HFFc6 (cell line): ENCODE measurements at regions not wholly inside any gene's neighbourhood (a gene's known extent, or its start where the extent isn't known, plus 50 kb on each side); places are given as distances from the start of the nearest gene placed in this dataset.

Experiments used
- DNase-seq: peaks from one replicate; pipeline ENCODE4 v3.0.0-alpha.2; 2018
- H3K27ac Mint-ChIP-seq: 2 replicates; pipeline ENCODE4 v1.8.0; 2020; ENCODE audit warnings: mild to moderate bottlenecking, mixed read lengths
- H3K27me3 Mint-ChIP-seq: 2 replicates; pipeline ENCODE4 v1.8.0; 2021; ENCODE audit warnings: mild to moderate bottlenecking, moderate library complexity, mixed read lengths; ENCODE audit not compliant: insufficient read depth
- H3K36me3 Mint-ChIP-seq: 2 replicates; pipeline ENCODE4 v1.8.0; 2021; ENCODE audit warnings: low read depth, mixed read lengths
- H3K4me1 Mint-ChIP-seq: 2 replicates; pipeline ENCODE4 v1.8.0; 2020; ENCODE audit warnings: low read depth, mixed read lengths
- H3K4me3 Mint-ChIP-seq: 2 replicates; pipeline ENCODE4 v1.8.0; 2020; ENCODE audit warnings: mild to moderate bottlenecking, moderate library complexity, mixed read lengths
- H3K9me3 Mint-ChIP-seq: 2 replicates; pipeline ENCODE4 v1.8.0; 2020; ENCODE audit warnings: mild to moderate bottlenecking, mixed read lengths
- CTCF ChIP-seq: fragments of 200-600 bp; sonication (generic); IDR thresholded peaks from 2 replicates; pipeline ENCODE4 v1.5.0; 2021; ENCODE audit warnings: antibody characterized with exemption, mild to moderate bottlenecking

- DNase-seq, result no peak
- peaks cover 9% of the 10 kb centered on the region for H3K27me3 Mint-ChIP-seq
- no peaks in the 10 kb centered on the region for H3K36me3 Mint-ChIP-seq
- peaks cover 29% of the 10 kb centered on the region for H3K9me3 Mint-ChIP-seq
- no peak overlapping the region for H3K27ac Mint-ChIP-seq
- no peak overlapping the region for H3K4me3 Mint-ChIP-seq
- no peaks in the 10 kb centered on the region for H3K4me1 Mint-ChIP-seq
- no peak for TF ChIP-seq CTCF
Observed at GRCh38 chr10:8260645-8261044, 206.2 kb downstream of the GATA3 start.

GRCh38 chr10:8262317-8262716 lies 207.8 kb downstream of the GATA3 start:
- no peak for DNase-seq
- Mint-ChIP-seq H3K27me3 (peaks cover 9% of the 10 kb centered on the region), H3K9me3 (peaks cover 23% of the 10 kb centered on the region), H3K4me1 (no peaks in the 10 kb centered on the region), H3K4me3 (no peak overlapping the region), H3K36me3 (no peaks in the 10 kb centered on the region), H3K27ac (no peak overlapping the region)
- TF ChIP-seq CTCF, result no peak

- DNase-seq, result no peak
- Mint-ChIP-seq H3K4me3 (no peak overlapping the region), H3K27me3 (peaks cover 2% of the 10 kb centered on the region; the same call in 1 of the 2 replicates), H3K27ac (no peak overlapping the region), H3K4me1 (no peaks in the 10 kb centered on the region), H3K9me3 (peaks cover 17% of the 10 kb centered on the region), H3K36me3 (no peaks in the 10 kb centered on the region)
- TF ChIP-seq CTCF, result no peak
Observed at GRCh38 chr10:8269976-8270375, 215.5 kb downstream of the GATA3 start.

GRCh38 chr10:8272794-8273425 lies 218.4 kb downstream of the GATA3 start:
- no peak overlapping the region for H3K4me3 Mint-ChIP-seq
- no peaks in the 10 kb centered on the region for H3K36me3 Mint-ChIP-seq
- no peaks in the 10 kb centered on the region for H3K4me1 Mint-ChIP-seq
- TF ChIP-seq CTCF, result no peak
- H3K9me3 Mint-ChIP-seq, result peaks cover 30% of the 10 kb centered on the region
- DNase-seq, result no peak
- H3K27ac Mint-ChIP-seq, result no peak overlapping the region
- no peaks in the 10 kb centered on the region for H3K27me3 Mint-ChIP-seq

GRCh38 chr10:8273749-8274148 lies 219.3 kb downstream of the GATA3 start:
- Mint-ChIP-seq H3K4me3 (no peak overlapping the region), H3K36me3 (no peaks in the 10 kb centered on the region), H3K27me3 (no peaks in the 10 kb centered on the region), H3K4me1 (no peaks in the 10 kb centered on the region), H3K9me3 (peaks cover 34% of the 10 kb centered on the region), H3K27ac (no peak overlapping the region)
- no peak for DNase-seq
- no peak for TF ChIP-seq CTCF

- Mint-ChIP-seq H3K9me3 (peaks cover 38% of the 10 kb centered on the region), H3K27me3 (no peaks in the 10 kb centered on the region), H3K36me3 (peaks cover 4% of the 10 kb centered on the region; the same call in 1 of the 2 replicates), H3K27ac (no peak overlapping the region), H3K4me1 (no peaks in the 10 kb centered on the region), H3K4me3 (no peak overlapping the region)
- TF ChIP-seq CTCF, result no peak
- no peak for DNase-seq
Observed at GRCh38 chr10:8275911-8276310, 221.4 kb downstream of the GATA3 start.
